ENCODE measurements at regions not wholly inside any gene's neighbourhood (a gene's known extent, or its start where the extent isn't known, plus 50 kb on each side); places are given as distances from the start of the nearest gene placed in this dataset.

DNA sequence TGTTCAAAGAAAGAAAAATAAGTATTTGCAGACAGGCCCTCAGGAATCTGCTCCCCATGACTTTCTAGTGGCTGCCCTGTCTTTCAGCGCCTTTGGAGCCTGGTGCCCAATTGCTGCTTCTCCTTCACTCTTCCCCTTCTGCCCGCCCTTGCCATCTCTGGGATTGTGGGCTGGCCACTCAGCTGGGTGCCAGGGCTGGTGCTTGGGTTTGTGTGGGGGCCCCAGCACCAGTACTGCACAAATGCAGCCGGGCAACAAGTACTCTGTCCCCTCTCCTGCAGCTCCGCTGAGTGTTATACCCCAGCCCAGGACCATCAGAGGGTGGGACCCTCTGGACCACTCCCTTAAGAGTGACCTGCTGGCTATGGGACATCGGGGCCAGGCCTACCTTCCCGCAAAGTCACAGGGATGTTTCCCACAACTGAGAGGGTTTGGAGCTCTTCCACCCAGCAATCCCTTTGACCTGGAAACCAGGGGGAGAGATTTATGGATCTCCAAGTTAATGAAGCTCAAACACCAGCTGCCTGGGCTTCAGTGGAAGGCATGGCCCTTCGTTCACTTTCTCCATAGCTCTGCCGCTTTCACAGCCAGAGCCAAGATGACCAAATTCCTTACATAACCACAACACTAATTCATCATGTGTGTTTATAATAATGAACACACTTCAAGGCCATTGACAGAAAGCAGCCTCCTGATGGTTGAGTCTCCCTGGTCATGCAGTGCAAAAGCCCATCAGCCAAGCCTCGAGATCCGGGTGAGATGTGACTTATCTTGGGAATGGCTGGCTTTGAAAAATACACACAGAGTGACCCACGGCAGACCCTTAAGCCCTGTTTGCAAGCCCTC lies 313.9 kb upstream of the ZNF32 start (continued):
- TF ChIP-seq, protein P1, sequence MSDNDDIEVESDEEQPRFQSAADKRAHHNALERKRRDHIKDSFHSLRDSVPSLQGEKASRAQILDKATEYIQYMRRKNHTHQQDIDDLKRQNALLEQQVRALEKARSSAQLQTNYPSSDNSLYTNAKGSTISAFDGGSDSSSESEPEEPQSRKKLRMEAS (IDR thresholded peaks at IDR 0.05), result no peak
- TF ChIP-seq, protein P2, sequence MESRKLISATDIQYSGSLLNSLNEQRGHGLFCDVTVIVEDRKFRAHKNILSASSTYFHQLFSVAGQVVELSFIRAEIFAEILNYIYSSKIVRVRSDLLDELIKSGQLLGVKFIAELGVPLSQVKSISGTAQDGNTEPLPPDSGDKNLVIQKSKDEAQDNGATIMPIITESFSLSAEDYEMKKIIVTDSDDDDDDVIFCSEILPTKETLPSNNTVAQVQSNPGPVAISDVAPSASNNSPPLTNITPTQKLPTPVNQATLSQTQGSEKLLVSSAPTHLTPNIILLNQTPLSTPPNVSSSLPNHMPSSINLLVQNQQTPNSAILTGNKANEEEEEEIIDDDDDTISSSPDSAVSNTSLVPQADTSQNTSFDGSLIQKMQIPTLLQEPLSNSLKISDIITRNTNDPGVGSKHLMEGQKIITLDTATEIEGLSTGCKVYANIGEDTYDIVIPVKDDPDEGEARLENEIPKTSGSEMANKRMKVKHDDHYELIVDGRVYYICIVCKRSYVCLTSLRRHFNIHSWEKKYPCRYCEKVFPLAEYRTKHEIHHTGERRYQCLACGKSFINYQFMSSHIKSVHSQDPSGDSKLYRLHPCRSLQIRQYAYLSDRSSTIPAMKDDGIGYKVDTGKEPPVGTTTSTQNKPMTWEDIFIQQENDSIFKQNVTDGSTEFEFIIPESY (IDR thresholded peaks at IDR 0.05; ENCODE audit: extremely low read depth, insufficient replicate concordance, low read length), result no peak
- no peak for TF ChIP-seq JUND (IDR thresholded peaks at IDR 0.05)
- TF ChIP-seq CBX3 (IDR thresholded peaks at IDR 0.05; ENCODE audit: low read depth), result no peak
- TF ChIP-seq EGR1 (IDR thresholded peaks at IDR 0.05; ENCODE audit: low read depth), result no peak
- no peak for TF ChIP-seq FOSL1 (IDR thresholded peaks at IDR 0.05; ENCODE audit: low read depth)
- no peak for TF ChIP-seq ZFX (IDR thresholded peaks at IDR 0.05)

DNA sequence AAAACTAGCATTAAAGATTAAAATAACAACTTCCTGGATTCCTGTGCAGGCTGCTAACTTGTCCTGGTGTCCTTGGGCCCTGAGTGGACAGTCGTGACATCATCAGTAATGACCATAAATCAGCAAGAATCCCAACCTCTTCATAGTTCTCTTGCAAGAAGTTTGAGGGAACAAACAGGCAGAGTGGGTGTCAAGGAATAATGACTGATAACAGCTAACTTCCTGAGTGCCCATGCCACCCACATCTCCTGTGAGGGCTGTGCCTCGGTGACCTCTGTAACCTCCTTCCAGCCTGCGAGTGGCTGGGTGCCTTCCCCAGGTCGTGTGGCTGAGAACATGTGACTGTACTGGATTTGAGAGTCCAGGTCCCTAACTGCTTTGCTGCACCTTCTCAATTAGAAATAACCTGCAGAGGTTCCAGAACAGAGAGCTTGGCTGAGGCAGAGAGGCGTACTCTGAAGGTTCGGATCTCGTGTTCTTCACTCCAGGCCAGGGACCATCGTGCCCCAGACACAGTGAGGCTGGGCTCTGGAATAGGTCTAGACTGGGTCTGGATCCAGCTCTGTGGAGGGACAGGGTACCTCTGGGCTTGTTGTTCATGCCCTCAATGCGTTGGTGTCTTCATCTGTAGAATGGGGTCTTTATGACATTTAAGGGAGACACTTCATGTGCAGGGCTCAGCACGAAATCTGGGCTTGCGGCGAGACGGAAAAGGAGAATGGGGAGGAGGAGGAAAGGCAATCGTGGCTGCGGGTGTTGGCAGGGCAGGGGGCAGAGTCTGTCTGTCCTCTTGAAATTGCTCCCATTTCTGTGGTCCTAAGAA lies 313.1 kb upstream of the ZNF32 start:
- POLR2A ChIA-PET, result no interaction called here

More for the DNA sequence above, 313.1 kb upstream of the ZNF32 start:
- Histone ChIP-seq H3K36me3 (ENCODE audit: control insufficient read depth in 1 of 2, insufficient read depth in 2 of 2, low read length in 2 of 2) (no peaks in the 10 kb centered on the region), H4K20me1 (ENCODE audit: insufficient read depth) (no peaks in the 10 kb centered on the region), H3K4me3 (replicated peaks in 1 of 2; ENCODE audit: low read depth in 1 of 2, low read length in 2 of 2) (no peak overlapping the region), H2AFZ (ENCODE audit: low read depth, low read length, poor library complexity, severe bottlenecking) (no peak overlapping the region), H3K9me2 (ENCODE audit: insufficient read depth) (no peaks in the 10 kb centered on the region), H3K27ac (ENCODE audit: low read depth, low read length) (no peak overlapping the region), H3K79me2 (ENCODE audit: insufficient read depth, low read length) (no peaks in the 10 kb centered on the region), H3K4me1 (ENCODE audit: control insufficient read depth in 1 of 2, insufficient read depth in 2 of 2, low read length in 2 of 2) (no peaks in the 10 kb centered on the region), H3K9ac (ENCODE audit: low read length) (no peak overlapping the region), H3K27me3 (ENCODE audit: insufficient read depth, low read length) (peaks cover 23% of the 10 kb centered on the region), H3K4me2 (ENCODE audit: low read length) (no peak overlapping the region), H3K9me3 (ENCODE audit: control insufficient read depth in 1 of 2, insufficient read depth in 1 of 2, low read depth in 1 of 2, low read length in 2 of 2) (no peaks in the 10 kb centered on the region)
- no TSS peak for BruUV-seq (replicated peaks)
- ChIA-PET CTCF (no interaction called here), RAD21 (ENCODE audit: low non-redundant PET in 1 of 2, low total read pairs in 2 of 2, uncharacterized antibody in 2 of 2, unreplicated experiment in 2 of 2) (no interaction called here)
- no peak for TF ChIP-seq RAD21 (IDR thresholded peaks at IDR 0.05; ENCODE audit: low read depth)
- no peak for TF ChIP-seq TCF7L2 (IDR thresholded peaks at IDR 0.05; ENCODE audit: borderline replicate concordance, extremely low read depth, insufficient read depth, insufficient read length)
- TF ChIP-seq, protein P3, sequence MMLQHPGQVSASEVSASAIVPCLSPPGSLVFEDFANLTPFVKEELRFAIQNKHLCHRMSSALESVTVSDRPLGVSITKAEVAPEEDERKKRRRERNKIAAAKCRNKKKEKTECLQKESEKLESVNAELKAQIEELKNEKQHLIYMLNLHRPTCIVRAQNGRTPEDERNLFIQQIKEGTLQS (IDR thresholded peaks at IDR 0.05), result no peak
- TF ChIP-seq EZH2phosphoT487 (IDR thresholded peaks at IDR 0.05; ENCODE audit: borderline replicate concordance), result no peak
- TF ChIP-seq JUND (IDR thresholded peaks at IDR 0.05), result no peak
- no peak for ATAC-seq
- DNase-seq (ENCODE audit: low read depth, low spot score), result no peak
- intact Hi-C loops (cut with micrococcal nuclease), result no loop called here

All from HCT116 (cell line).